Neural cell (in vitro differentiated cells): ENCODE measurements at regions not wholly inside any gene's neighbourhood (a gene's known extent, or its start where the extent isn't known, plus 50 kb on each side); places are given as distances from the start of the nearest gene placed in this dataset.

Experiments
- H2AFZ ChIP-seq: fragments of 200-600, 300-800 bp; sonication (generic), shearing (Covaris generic); 2 replicates; pipeline ENCODE4 v1.6.0; 2014; ENCODE audit warnings: low read depth, mild to moderate bottlenecking, antibody characterized with exemption, low read length, moderate library complexity
- H3F3A ChIP-seq: fragments of 200-600 bp; shearing (Covaris generic); 2 replicates; pipeline ENCODE4 v1.6.1; 2016; ENCODE audit warnings: mild to moderate bottlenecking, moderate library complexity, mixed read lengths, antibody characterized with exemption, low read length; ENCODE audit not compliant: insufficient read depth, poor library complexity, severe bottlenecking
- H3K27ac ChIP-seq: fragments of 200-600, 300-800 bp; sonication (generic), shearing (Covaris generic); 2 replicates; pipeline ENCODE4 v1.5.1; 2014; ENCODE audit warnings: mild to moderate bottlenecking, low read length, moderate library complexity
- H3K27me3 ChIP-seq: fragments of 300-800, 200-600 bp; sonication (generic), shearing (Covaris generic); 2 replicates; pipeline ENCODE4 v1.6.0; 2014; ENCODE audit warnings: mild to moderate bottlenecking, low read depth, low read length, moderate library complexity; ENCODE audit not compliant: insufficient read depth
- H3K36me3 ChIP-seq: fragments of 300-800, 200-600 bp; sonication (generic), shearing (Covaris generic); 2 replicates; pipeline ENCODE4 v1.5.1; 2014; ENCODE audit warnings: mild to moderate bottlenecking, antibody characterized with exemption, low read length, moderate library complexity; ENCODE audit not compliant: insufficient read depth
- H3K4me2 ChIP-seq: fragments of 300-800, 200-600 bp; sonication (generic), shearing (Covaris generic); 2 replicates; pipeline ENCODE4 v1.6.0; 2014; ENCODE audit warnings: mild to moderate bottlenecking, low read length
- H3K4me3 ChIP-seq: fragments of 300-800, 200-600 bp; sonication (generic), shearing (Covaris generic); 2 replicates; pipeline ENCODE4 v1.5.1; 2014; ENCODE audit warnings: mild to moderate bottlenecking, low read length, moderate library complexity
- H3K79me2 ChIP-seq: fragments of 200-600 bp; shearing (Covaris generic); replicated peaks from 2 replicates; pipeline ENCODE4 v1.6.0; 2014; ENCODE audit warnings: mild to moderate bottlenecking, low read length, moderate library complexity; ENCODE audit not compliant: insufficient read depth
- H3K9ac ChIP-seq: fragments of 300-800, 200-600 bp; sonication (generic), shearing (Covaris generic); 2 replicates; pipeline ENCODE4 v1.6.1; 2016; ENCODE audit warnings: mild to moderate bottlenecking, low read length, mixed read lengths
- H3K9me2 ChIP-seq: fragments of 200-600 bp; shearing (Covaris generic); 2 replicates; pipeline ENCODE4 v1.6.1; 2016; ENCODE audit warnings: mild to moderate bottlenecking, low read length, mixed read lengths; ENCODE audit not compliant: insufficient read depth
- H3K9me3 ChIP-seq: fragments of 200-600, 300-800 bp; sonication (generic), shearing (Covaris generic); 2 replicates; pipeline ENCODE4 v1.6.1; 2016; ENCODE audit warnings: mild to moderate bottlenecking, mixed run types, low read length, moderate library complexity, mixed read lengths
- H4K20me1 ChIP-seq: fragments of 200-600 bp; shearing (Covaris generic); 2 replicates; pipeline ENCODE4 v1.6.1; 2016; ENCODE audit warnings: mild to moderate bottlenecking, mixed run types; ENCODE audit not compliant: insufficient read depth
- EP300 ChIP-seq: fragments of 450-650 bp; conservative IDR thresholded peaks from 2 replicates; pipeline ENCODE4 v1.6.1; 2014; ENCODE audit warnings: antibody characterized with exemption, mild to moderate bottlenecking, moderate library complexity; ENCODE audit not compliant: poor library complexity, severe bottlenecking
- EZH2 ChIP-seq: fragments of 200-600, 300-800 bp; shearing (Covaris generic), sonication (generic); IDR thresholded peaks from 2 replicates; pipeline ENCODE4 v1.6.1; 2014; ENCODE audit warnings: antibody characterized with exemption, low read length, borderline replicate concordance, mild to moderate bottlenecking; ENCODE audit not compliant: insufficient read depth, poor library complexity, severe bottlenecking
- MXI1 ChIP-seq: fragments of 450-650 bp; conservative IDR thresholded peaks from 2 replicates; pipeline ENCODE4 v1.6.1; 2014; ENCODE audit warnings: antibody characterized with exemption, mild to moderate bottlenecking; ENCODE audit not compliant: poor library complexity, severe bottlenecking
- POLR2AphosphoS5 ChIP-seq: IDR thresholded peaks from 2 replicates; pipeline ENCODE4 v1.6.1; 2012
- RAD21 ChIP-seq: fragments of 450-650 bp; conservative IDR thresholded peaks from 2 replicates; pipeline ENCODE4 v1.6.1; 2014; ENCODE audit warnings: antibody characterized with exemption, mild to moderate bottlenecking, moderate library complexity
- SMC3 ChIP-seq: fragments of 450-650 bp; conservative IDR thresholded peaks from 2 replicates; pipeline ENCODE4 v1.6.1; 2014; ENCODE audit warnings: antibody characterized with exemption, mild to moderate bottlenecking, moderate library complexity; ENCODE audit not compliant: poor library complexity
- TAF1 ChIP-seq: IDR thresholded peaks from 2 replicates; pipeline ENCODE4 v1.6.1; 2012; ENCODE audit warnings: low read depth
- TF ChIP-seq, protein P1 (sequence below): fragments of 450-650 bp; IDR thresholded peaks from 2 replicates; pipeline ENCODE4 v1.5.1; 2014; ENCODE audit warnings: antibody characterized with exemption, mild to moderate bottlenecking, moderate library complexity; ENCODE audit not compliant: poor library complexity, severe bottlenecking
- TF ChIP-seq, protein P2 (sequence below): IDR thresholded peaks from 2 replicates; pipeline ENCODE4 v1.6.1; 2012; ENCODE audit warnings: borderline replicate concordance

DNA sequence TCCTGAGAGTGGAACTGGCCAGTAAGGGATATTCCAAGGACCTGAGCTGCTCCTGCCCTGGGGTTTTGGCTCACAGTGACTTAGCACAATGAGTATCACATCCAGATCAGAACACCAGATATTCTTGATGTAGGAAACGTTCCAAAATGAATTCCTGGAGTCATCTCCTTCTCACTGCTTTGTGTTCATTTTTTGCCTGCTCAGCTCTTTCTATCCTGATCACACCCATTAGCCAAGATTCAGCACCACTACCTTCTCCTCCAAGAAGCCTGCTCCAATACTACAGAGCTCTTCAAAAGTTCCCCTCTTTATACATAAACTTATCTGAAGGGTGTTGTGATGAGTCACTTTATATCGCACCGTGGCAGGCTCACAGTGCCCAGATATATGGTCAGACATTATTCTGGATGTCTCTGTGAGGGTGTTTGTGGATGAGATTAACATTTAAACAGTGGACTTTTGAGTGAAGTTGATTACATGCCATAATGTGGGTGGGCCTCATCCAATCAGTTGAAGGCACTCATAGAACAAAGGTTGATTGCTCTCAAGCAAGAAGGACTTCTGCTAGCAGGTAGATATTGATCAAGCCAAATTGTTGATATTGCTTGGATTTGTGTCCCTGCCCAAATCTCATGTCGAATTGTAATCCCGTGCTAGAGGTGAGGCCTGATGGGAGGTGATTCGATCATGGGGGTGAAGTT, 1155.2 kb upstream of the AUTS2 start:
- Histone ChIP-seq H3K9me3 (no peaks in the 10 kb centered on the region), H3K79me2 (no peaks in the 10 kb centered on the region), H2AFZ (no peak overlapping the region), H3K27me3 (no peaks in the 10 kb centered on the region), H3K4me3 (no peak overlapping the region), H3K9me2 (no peaks in the 10 kb centered on the region), H3K27ac (no peak overlapping the region), H3K9ac (no peak overlapping the region), H3K36me3 (no peaks in the 10 kb centered on the region), H3F3A (no peaks in the 10 kb centered on the region), H4K20me1 (no peaks in the 10 kb centered on the region), H3K4me2 (no peak overlapping the region)
- TF ChIP-seq MXI1 (no peak), TAF1 (no peak), POLR2AphosphoS5 (no peak), EP300 (no peak), SMC3 (no peak), EZH2 (no peak), RAD21 (no peak)
- TF ChIP-seq, protein P1, sequence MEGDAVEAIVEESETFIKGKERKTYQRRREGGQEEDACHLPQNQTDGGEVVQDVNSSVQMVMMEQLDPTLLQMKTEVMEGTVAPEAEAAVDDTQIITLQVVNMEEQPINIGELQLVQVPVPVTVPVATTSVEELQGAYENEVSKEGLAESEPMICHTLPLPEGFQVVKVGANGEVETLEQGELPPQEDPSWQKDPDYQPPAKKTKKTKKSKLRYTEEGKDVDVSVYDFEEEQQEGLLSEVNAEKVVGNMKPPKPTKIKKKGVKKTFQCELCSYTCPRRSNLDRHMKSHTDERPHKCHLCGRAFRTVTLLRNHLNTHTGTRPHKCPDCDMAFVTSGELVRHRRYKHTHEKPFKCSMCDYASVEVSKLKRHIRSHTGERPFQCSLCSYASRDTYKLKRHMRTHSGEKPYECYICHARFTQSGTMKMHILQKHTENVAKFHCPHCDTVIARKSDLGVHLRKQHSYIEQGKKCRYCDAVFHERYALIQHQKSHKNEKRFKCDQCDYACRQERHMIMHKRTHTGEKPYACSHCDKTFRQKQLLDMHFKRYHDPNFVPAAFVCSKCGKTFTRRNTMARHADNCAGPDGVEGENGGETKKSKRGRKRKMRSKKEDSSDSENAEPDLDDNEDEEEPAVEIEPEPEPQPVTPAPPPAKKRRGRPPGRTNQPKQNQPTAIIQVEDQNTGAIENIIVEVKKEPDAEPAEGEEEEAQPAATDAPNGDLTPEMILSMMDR = no peak
- TF ChIP-seq, protein P2, sequence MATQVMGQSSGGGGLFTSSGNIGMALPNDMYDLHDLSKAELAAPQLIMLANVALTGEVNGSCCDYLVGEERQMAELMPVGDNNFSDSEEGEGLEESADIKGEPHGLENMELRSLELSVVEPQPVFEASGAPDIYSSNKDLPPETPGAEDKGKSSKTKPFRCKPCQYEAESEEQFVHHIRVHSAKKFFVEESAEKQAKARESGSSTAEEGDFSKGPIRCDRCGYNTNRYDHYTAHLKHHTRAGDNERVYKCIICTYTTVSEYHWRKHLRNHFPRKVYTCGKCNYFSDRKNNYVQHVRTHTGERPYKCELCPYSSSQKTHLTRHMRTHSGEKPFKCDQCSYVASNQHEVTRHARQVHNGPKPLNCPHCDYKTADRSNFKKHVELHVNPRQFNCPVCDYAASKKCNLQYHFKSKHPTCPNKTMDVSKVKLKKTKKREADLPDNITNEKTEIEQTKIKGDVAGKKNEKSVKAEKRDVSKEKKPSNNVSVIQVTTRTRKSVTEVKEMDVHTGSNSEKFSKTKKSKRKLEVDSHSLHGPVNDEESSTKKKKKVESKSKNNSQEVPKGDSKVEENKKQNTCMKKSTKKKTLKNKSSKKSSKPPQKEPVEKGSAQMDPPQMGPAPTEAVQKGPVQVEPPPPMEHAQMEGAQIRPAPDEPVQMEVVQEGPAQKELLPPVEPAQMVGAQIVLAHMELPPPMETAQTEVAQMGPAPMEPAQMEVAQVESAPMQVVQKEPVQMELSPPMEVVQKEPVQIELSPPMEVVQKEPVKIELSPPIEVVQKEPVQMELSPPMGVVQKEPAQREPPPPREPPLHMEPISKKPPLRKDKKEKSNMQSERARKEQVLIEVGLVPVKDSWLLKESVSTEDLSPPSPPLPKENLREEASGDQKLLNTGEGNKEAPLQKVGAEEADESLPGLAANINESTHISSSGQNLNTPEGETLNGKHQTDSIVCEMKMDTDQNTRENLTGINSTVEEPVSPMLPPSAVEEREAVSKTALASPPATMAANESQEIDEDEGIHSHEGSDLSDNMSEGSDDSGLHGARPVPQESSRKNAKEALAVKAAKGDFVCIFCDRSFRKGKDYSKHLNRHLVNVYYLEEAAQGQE = no peak

DNA sequence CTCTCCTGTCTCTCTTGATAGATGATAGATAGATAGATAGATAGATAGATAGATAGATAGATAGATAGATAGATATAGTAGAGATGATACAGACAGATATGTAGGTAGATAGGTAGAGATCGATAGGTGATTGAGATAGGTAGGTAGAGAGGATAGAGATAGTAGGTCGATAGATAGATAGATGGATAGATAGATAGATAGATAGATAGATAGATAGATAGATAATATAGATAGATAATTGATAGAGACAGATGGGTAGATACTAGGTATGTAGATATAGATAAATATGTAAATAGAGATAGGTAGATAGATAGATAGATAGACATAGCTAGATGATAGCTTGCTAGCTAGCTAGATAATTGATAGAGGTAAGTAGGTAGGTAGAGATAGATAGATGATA, 1154.2 kb upstream of the AUTS2 start:
- Histone ChIP-seq H3K4me2 (no peak overlapping the region), H2AFZ (no peak overlapping the region), H3K79me2 (no peaks in the 10 kb centered on the region), H3K4me3 (no peak overlapping the region), H3K9ac (no peak overlapping the region), H3K36me3 (no peaks in the 10 kb centered on the region), H3K9me2 (no peaks in the 10 kb centered on the region), H3K27ac (no peak overlapping the region), H3K27me3 (no peaks in the 10 kb centered on the region), H4K20me1 (no peaks in the 10 kb centered on the region), H3F3A (no peaks in the 10 kb centered on the region), H3K9me3 (no peaks in the 10 kb centered on the region)
- TF ChIP-seq, protein P2 = no peak
- TF ChIP-seq EP300 (no peak), EZH2 (no peak), POLR2AphosphoS5 (no peak), MXI1 (no peak)
- TF ChIP-seq, protein P1 = no peak
